ACC112 (cell line): ENCODE measurements at regions not wholly inside any gene's neighbourhood (a gene's known extent, or its start where the extent isn't known, plus 50 kb on each side); places are given as distances from the start of the nearest gene placed in this dataset.

Source experiments
- H2AFZ ChIP-seq: fragments of 200-600 bp; sonication (generic); one replicate; pipeline ENCODE4 v1.6.0; 2017; ENCODE audit warnings: antibody characterized with exemption, low read length; ENCODE audit not compliant: unreplicated experiment
- H3K27ac ChIP-seq: fragments of 200-600 bp; sonication (generic); 2 replicates; pipeline ENCODE4 v1.5.1; 2014; ENCODE audit warnings: low read depth, mild to moderate bottlenecking, antibody characterized with exemption, low read length, moderate library complexity
- H3K27me3 ChIP-seq: fragments of 200-600 bp; sonication (generic); 2 replicates; pipeline ENCODE4 v1.6.1; 2014; ENCODE audit warnings: mild to moderate bottlenecking, antibody characterized with exemption, low read length, moderate library complexity, mixed read lengths; ENCODE audit not compliant: insufficient read depth
- H3K36me3 ChIP-seq: fragments of 200-600 bp; sonication (generic); 2 replicates; pipeline ENCODE4 v1.6.1; 2016; ENCODE audit warnings: mild to moderate bottlenecking, antibody characterized with exemption, low read length, moderate library complexity, mixed read lengths; ENCODE audit not compliant: insufficient read depth
- H3K4me1 ChIP-seq: fragments of 200-600 bp; sonication (generic); one replicate; pipeline ENCODE4 v1.6.1; 2016; ENCODE audit warnings: low read length, mixed read lengths; ENCODE audit not compliant: insufficient read depth, unreplicated experiment, control insufficient read depth
- H3K4me3 ChIP-seq: fragments of 200-600 bp; sonication (generic); 2 replicates; pipeline ENCODE4 v1.5.1; 2014; ENCODE audit warnings: mild to moderate bottlenecking, low read depth, low read length
- H3K79me2 ChIP-seq: fragments of 200-600 bp; sonication (generic); one replicate; pipeline ENCODE4 v1.6.0; 2016; ENCODE audit warnings: low read length; ENCODE audit not compliant: control insufficient read depth, unreplicated experiment, insufficient read depth

DNA sequence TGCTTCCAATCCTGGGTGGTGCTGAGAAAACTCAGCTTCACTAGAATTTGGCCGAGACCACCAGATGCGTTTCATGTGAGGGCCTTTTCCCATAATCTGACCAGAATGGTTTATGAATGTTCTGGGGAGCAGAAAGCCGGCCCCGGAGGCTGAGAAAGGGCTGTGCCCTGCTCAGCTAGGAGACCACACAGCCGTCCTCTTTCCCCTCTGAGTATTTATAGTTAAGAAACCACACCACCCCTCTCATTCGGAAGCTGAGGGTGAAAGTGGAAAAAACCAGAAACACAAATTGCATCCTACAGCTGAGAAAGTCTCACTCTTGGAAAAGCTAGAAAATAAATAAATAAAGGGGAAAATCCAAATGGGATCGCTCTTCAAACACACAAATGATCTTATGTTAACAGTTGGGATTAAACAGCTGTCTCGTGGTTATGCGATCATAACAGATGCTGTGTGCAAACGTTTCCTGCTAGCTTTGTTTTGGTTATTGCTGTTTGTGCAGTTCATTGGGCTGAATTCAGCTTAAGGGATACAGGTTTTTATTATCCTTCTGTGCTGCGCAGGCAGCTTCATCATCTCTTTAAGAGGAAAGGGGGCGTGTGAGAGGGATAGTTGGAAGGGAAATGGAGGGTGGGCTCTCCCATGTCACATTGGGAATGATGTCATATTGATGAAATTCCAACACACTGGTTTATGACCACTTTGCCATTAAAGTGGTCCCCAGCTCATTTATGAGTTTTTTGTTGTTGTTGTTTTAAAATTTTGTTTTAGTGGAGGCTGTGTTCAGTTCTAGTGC is 1026.2 kb upstream of the NR2F2 start:
- no peak overlapping the region for H3K4me3 ChIP-seq
- no peaks in the 10 kb centered on the region for H3K27me3 ChIP-seq
- no peaks in the 10 kb centered on the region for H3K4me1 ChIP-seq
- no peak overlapping the region for H3K27ac ChIP-seq
- H2AFZ ChIP-seq, result no peak overlapping the region
- no peaks in the 10 kb centered on the region for H3K79me2 ChIP-seq
- H3K36me3 ChIP-seq, result no peaks in the 10 kb centered on the region

DNA sequence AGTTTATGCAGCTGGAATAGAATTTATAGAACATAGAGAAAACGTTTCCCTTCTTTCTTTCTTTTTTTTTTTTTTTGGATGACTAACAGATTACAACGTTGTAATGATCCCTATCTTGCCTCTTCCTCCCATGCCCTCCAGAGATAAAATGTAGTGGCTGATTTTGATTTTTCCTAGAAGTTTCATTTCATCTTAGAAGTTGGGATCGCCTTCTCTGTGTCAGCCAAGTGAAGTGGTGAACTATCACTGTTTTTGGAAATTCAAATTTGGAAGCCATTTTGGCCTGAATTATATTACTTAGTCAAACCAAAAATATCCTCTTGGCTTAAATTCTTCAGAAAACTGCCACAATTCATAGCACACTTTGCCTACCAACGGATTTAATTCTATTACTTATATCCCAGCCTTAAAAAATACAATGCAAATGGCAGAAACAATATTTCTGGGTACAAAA is 1025.5 kb upstream of the NR2F2 start:
- Histone ChIP-seq H3K27me3 (no peaks in the 10 kb centered on the region), H3K4me3 (no peak overlapping the region), H3K27ac (no peak overlapping the region), H3K36me3 (no peaks in the 10 kb centered on the region), H3K4me1 (no peaks in the 10 kb centered on the region), H2AFZ (no peak overlapping the region), H3K79me2 (no peaks in the 10 kb centered on the region)

DNA sequence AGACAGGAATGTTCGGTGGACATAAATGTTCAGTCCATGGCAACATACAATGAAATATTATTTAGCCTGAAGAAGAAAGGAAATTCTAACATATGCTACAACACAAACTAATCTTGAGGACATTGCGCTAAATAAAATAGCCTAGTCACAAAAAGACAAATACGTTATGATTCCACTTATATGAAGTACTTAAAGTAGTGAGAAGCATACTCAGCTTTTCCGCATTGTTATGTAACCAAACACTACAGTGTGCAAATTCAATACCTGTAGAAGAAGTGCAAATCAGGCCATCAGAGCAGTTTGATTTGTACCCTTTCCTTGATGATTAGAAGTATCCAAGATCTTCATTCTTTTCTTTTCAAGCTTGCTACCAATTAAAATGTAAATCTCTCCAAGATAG is 1023.4 kb upstream of the NR2F2 start:
- H2AFZ ChIP-seq, result no peak overlapping the region
- H3K4me3 ChIP-seq, result no peak overlapping the region
- no peak overlapping the region for H3K27ac ChIP-seq
- no peaks in the 10 kb centered on the region for H3K4me1 ChIP-seq
- no peaks in the 10 kb centered on the region for H3K27me3 ChIP-seq
- H3K79me2 ChIP-seq, result no peaks in the 10 kb centered on the region
- no peaks in the 10 kb centered on the region for H3K36me3 ChIP-seq

DNA sequence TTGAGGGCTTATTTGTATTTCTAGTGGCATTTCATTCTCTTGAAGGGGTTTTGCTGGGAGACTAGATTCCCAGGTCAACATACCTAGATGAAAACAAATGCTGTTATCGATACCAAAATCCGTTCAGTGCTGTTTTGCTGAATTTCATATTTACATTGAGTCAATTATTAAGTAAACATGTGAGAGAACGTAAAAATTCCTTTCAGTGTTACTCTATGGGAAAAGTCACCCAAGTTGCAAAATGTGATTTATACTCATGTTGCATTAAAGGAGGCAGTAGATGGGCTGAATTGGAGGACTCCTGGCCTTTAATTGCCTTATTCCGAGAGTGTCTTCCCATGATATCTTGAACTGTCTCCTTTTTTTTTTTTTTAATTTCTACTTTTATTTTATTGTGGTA is 1011.3 kb upstream of the NR2F2 start:
- H3K79me2 ChIP-seq, result no peaks in the 10 kb centered on the region
- no peaks in the 10 kb centered on the region for H3K27me3 ChIP-seq
- no peak overlapping the region for H2AFZ ChIP-seq
- no peaks in the 10 kb centered on the region for H3K36me3 ChIP-seq
- H3K27ac ChIP-seq, result no peak overlapping the region
- no peaks in the 10 kb centered on the region for H3K4me1 ChIP-seq
- H3K4me3 ChIP-seq, result no peak overlapping the region

DNA sequence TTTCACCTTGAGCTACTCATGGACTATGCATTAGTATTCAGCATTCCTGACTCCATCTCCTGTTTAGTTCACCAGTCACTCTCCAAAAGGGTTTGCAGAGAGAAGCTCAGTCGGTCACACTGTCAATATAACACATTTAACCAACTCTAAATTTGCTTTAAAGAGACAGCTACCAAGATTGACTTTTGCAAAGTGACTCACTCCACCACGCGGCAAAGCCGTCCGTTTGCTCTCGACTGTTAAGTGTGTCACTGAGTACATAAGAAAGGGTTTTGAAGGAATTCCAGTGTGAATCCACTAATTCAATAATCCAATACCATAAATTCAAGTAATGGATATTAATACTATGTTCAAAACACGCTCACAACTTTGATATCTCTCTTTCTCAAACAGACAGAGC is 1006.7 kb upstream of the NR2F2 start:
- Histone ChIP-seq H2AFZ (no peak overlapping the region), H3K27me3 (no peaks in the 10 kb centered on the region), H3K4me1 (peaks cover 13% of the 10 kb centered on the region), H3K4me3 (no peak overlapping the region), H3K36me3 (no peaks in the 10 kb centered on the region), H3K27ac (no peak overlapping the region), H3K79me2 (no peaks in the 10 kb centered on the region)

DNA sequence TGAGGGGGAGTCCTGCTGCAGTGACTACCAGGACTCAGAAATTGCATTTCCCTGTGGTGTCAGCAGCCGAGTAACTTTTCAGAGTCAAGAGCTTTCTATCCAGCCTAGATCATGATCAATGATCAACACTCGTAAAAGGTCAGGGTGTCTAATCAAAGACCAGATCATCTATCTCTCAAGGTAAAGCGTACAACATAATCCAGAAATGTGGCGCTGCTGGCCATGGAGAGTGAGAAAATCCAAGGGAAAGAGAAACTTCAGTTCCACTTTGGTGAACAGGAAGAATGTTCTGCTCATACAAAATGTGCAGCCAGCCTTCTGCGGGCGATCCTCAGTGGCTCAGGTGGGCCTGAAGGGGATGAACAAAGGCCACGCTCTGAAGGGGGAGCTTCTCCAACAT is 1005.8 kb upstream of the NR2F2 start:
- no peaks in the 10 kb centered on the region for H3K36me3 ChIP-seq
- no peaks in the 10 kb centered on the region for H3K27me3 ChIP-seq
- H3K79me2 ChIP-seq, result no peaks in the 10 kb centered on the region
- no peak overlapping the region for H3K27ac ChIP-seq
- no peak overlapping the region for H2AFZ ChIP-seq
- peaks cover 13% of the 10 kb centered on the region for H3K4me1 ChIP-seq
- no peak overlapping the region for H3K4me3 ChIP-seq

DNA sequence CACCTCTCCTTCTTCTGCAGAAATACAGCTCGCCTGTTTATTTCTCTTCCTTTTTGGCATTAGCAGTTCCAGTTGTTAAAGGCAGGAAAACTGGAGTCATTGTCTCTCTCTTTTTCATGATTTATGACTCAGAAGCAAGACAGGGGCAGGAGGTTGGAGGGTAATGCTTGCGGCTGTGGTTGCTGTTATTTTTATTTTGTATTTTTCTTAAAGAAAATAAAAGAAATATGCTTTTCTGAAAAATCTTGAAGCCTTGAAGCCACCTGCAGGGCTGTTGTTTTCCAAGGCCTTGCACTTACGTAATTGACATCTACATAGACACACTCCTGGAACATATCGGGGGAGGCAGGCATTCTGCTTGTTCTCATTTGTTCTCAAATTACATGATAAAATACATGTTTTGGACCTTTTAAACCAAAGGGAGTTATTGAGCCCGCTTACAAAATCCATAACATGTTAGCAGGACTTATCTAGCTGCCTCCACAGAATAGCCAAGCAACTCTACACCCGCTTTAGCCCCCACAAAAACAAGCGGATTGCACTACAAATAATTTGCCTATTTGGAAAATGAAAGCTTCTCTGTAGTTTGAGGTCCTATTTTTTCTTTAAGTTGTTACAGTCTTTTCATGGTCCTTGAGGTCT is 1004.6 kb upstream of the NR2F2 start:
- H2AFZ ChIP-seq, result no peak overlapping the region
- H3K36me3 ChIP-seq, result no peaks in the 10 kb centered on the region
- peak overlapping the region; percentile 44; the same call in 1 of the 2 replicates for H3K27ac ChIP-seq
- H3K79me2 ChIP-seq, result no peaks in the 10 kb centered on the region
- H3K4me1 ChIP-seq, result peaks cover 13% of the 10 kb centered on the region
- H3K4me3 ChIP-seq, result peak overlapping the region; percentile 75
- no peaks in the 10 kb centered on the region for H3K27me3 ChIP-seq

DNA sequence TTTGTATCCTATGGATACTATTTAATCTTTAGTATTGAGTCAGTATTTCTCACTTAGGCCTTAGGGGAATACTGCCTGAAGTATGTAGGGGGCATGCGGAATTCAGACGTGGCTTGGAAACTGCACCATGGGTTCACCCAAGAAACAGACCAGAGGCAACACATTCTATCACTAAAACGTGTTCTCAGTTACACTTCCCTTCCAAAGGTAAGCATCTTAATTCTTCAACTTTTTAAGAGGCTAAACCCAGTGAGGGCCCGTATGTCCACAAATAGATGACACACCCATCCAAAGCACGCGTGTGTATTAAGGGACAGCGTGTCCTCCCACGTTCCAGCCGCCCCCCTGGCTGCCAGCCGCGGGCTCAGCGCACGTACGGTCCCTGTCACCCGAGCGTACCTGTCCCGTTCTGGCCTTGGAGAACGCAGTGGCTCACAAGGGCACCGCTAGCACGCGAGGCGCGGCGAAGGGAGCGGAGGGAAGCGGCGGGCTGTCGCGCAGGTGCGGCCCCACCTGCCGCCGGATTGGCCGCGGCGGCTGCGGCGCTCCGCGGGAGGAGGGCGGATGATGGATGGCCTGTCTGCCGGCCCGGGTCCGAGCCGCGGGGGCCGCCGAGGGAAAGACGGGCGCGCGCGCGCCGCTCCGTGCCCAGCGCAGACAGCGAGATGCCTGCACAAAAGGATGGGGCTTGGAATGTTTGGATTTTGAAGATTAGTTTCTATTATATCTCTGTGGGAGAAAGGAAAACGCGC is 1003.9 kb upstream of the NR2F2 start:
- Histone ChIP-seq H3K4me3 (peak overlapping the region; percentile 75), H2AFZ (peak overlapping the region; percentile 88)

DNA sequence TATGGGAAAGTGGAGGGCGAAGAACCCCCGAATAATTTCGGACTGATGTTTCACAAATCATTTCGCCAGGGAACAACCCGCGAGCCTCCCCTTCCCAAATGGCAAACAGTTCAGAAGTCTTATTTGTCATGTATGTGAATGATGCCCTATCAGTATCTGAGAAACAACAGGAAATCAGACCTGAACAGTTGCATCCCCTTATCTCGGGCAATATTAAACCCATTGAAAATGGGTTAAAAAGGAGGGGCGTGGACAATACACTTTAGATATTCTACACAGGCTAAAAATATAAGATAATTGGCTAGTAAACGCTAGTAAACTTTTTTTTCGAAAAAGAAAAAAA is 1003.3 kb upstream of the NR2F2 start:
- Histone ChIP-seq H2AFZ (peak overlapping the region; percentile 88), H3K27ac (no peak overlapping the region), H3K79me2 (no peaks in the 10 kb centered on the region), H3K4me3 (peak overlapping the region; percentile 75), H3K27me3 (no peaks in the 10 kb centered on the region), H3K4me1 (peaks cover 13% of the 10 kb centered on the region), H3K36me3 (no peaks in the 10 kb centered on the region)

More for the DNA sequence above, 1003.9 kb upstream of the NR2F2 start:
- H3K4me1 ChIP-seq, result peaks cover 13% of the 10 kb centered on the region
- H3K36me3 ChIP-seq, result no peaks in the 10 kb centered on the region
- no peaks in the 10 kb centered on the region for H3K27me3 ChIP-seq
- peak overlapping the region; percentile 44; the same call in 1 of the 2 replicates for H3K27ac ChIP-seq
- H3K79me2 ChIP-seq, result no peaks in the 10 kb centered on the region

DNA sequence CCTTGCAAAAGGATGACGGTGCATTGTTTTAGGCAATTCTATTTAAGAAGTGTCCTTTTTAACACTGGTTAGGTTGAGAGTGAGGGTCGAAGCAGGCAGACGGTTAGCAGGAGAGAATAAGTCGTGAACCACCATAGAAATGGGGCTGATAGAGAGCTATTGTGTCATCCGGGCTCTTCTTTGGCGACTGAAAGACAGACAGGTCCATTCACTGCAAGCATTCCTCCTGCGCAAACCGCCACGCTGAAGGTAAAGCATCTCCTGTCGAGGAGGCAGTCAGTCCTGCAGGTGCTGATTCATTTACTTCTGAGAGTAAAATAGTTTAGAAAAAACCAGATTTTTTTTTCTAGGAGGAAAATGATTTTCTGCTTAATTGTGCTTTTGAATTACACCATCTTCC is 1002.8 kb upstream of the NR2F2 start:
- H3K4me3 ChIP-seq, result peak overlapping the region; percentile 75
- H3K36me3 ChIP-seq, result no peaks in the 10 kb centered on the region
- no peaks in the 10 kb centered on the region for H3K79me2 ChIP-seq
- peaks cover 13% of the 10 kb centered on the region for H3K4me1 ChIP-seq
- peak overlapping the region; percentile 57 for H2AFZ ChIP-seq
- H3K27me3 ChIP-seq, result no peaks in the 10 kb centered on the region
- no peak overlapping the region for H3K27ac ChIP-seq
